HCT116 (cell line): ENCODE measurements at regions not wholly inside any gene's neighbourhood (a gene's known extent, or its start where the extent isn't known, plus 50 kb on each side); places are given as distances from the start of the nearest gene placed in this dataset.

Experiments
- ATAC-seq: fragments of 200-7000 bp; cut with Tn5 transposase; 2 replicates; pipeline ENCODE4 v1.9.1; 2020; ENCODE audit warnings: mild to moderate bottlenecking, moderate library complexity
- BruUV-seq: library from RNA; stranded (reverse); fragments of 400-500 nt; replicated peaks from 2 replicates; lab custom pipeline; 2021; lab: Mats Ljungman, UMichigan
- CTCF ChIA-PET: fragments of 300-600 bp; sonication (Branson Sonifier 250); formaldehyde crosslinking; loops from one replicate; lab custom pipeline; 2021; ENCODE audit warnings: antibody characterized with exemption; lab: Charles Lee
- POLR2A ChIA-PET: fragments of 300-600, 350-600 bp; sonication (Branson Sonifier 250); formaldehyde crosslinking; loops from one replicate; lab custom pipeline; 2021; ENCODE audit warnings: antibody characterized with exemption; lab: Charles Lee
- RAD21 ChIA-PET, 2 experiments: fragments of 300-600 bp; sonication (Branson Sonifier 250); formaldehyde crosslinking; loops; one replicate each; lab custom pipeline; 2023; ENCODE audit warnings: low total read pairs in 2 of 2; ENCODE audit not compliant: uncharacterized antibody in 2 of 2, unreplicated experiment in 2 of 2, low non-redundant PET in 1 of 2; lab: Charles Lee
- DNase-seq: peaks from one replicate; pipeline ENCODE4 v3.0.0-alpha.2; 2010; ENCODE audit warnings: low read depth, low spot score
- H2AFZ ChIP-seq: fragments of 200-600 bp; shearing (Covaris generic), sonication (generic); 2 replicates; pipeline ENCODE4 v1.6.1; 2017; ENCODE audit warnings: low read depth, mixed run types, mixed read lengths, antibody characterized with exemption, low read length; ENCODE audit not compliant: poor library complexity, severe bottlenecking
- H3K27ac ChIP-seq: 2 replicates; pipeline ENCODE4 v1.5.1; 2012; ENCODE audit warnings: low read depth, low read length
- H3K27me3 ChIP-seq: fragments of 200-600 bp; sonication (generic); 2 replicates; pipeline ENCODE4 v1.6.1; 2016; ENCODE audit warnings: mixed run types, low read length, mixed read lengths; ENCODE audit not compliant: insufficient read depth
- H3K36me3 ChIP-seq, 2 experiments: fragments of 200-500 bp in 1 of 2; fragments of 200-600 bp in 1 of 2; sonication (Bioruptor generic) in 1 of 2; sonication (generic) in 1 of 2; 2 replicates each; pipeline versions ENCODE4 v1.5.1 to v1.6.1; 2014 to 2016; ENCODE audit warnings: low read length in 2 of 2, inconsistent platforms in 1 of 2, mixed read lengths in 1 of 2, mixed run types in 1 of 2; ENCODE audit not compliant: insufficient read depth in 2 of 2, control insufficient read depth in 1 of 2
- H3K4me1 ChIP-seq, 2 experiments: fragments of 200-600 bp in 1 of 2; sonication (generic) in 1 of 2; 2 replicates each; pipeline versions ENCODE4 v1.5.1 to v1.6.1; 2012 to 2017; ENCODE audit warnings: low read length in 2 of 2, inconsistent platforms in 1 of 2, mild to moderate bottlenecking in 1 of 2, mixed read lengths in 1 of 2, mixed run types in 1 of 2, moderate library complexity in 1 of 2; ENCODE audit not compliant: insufficient read depth in 2 of 2, control insufficient read depth in 1 of 2
- H3K4me2 ChIP-seq: fragments of 200-600 bp; sonication (generic); 2 replicates; pipeline ENCODE4 v1.6.1; 2017; ENCODE audit warnings: mixed run types, low read length, mixed read lengths
- H3K4me3 ChIP-seq, 2 experiments: fragments of 200-600 bp in 1 of 2; sonication (generic) in 1 of 2; replicated peaks in 1 of 2; 2 replicates each; pipeline ENCODE4 v1.5.1; 2011 to 2016; ENCODE audit warnings: low read length in 2 of 2, control low read depth in 1 of 2, low read depth in 1 of 2, mild to moderate bottlenecking in 1 of 2, mixed read lengths in 1 of 2, mixed run types in 1 of 2
- H3K79me2 ChIP-seq: fragments of 200-600 bp; sonication (generic); 2 replicates; pipeline ENCODE4 v1.6.1; 2017; ENCODE audit warnings: mild to moderate bottlenecking, mixed run types, low read length, moderate library complexity, mixed read lengths; ENCODE audit not compliant: insufficient read depth
- H3K9ac ChIP-seq: fragments of 200-600 bp; sonication (generic); 2 replicates; pipeline ENCODE4 v1.6.1; 2016; ENCODE audit warnings: low read length, mixed read lengths
- H3K9me2 ChIP-seq: fragments of 200-600 bp; sonication (generic), shearing (Covaris generic); 2 replicates; pipeline ENCODE4 v1.6.1; 2017; ENCODE audit warnings: mixed run types, mild to moderate bottlenecking, moderate library complexity; ENCODE audit not compliant: insufficient read depth
- H3K9me3 ChIP-seq, 2 experiments: fragments of 200-500 bp in 1 of 2; fragments of 200-600 bp in 1 of 2; sonication (Bioruptor generic) in 1 of 2; sonication (generic) in 1 of 2; 2 replicates each; pipeline ENCODE4 v1.6.1; 2014 to 2017; ENCODE audit warnings: low read length in 2 of 2, mixed read lengths in 2 of 2, inconsistent platforms in 1 of 2, low read depth in 1 of 2, mild to moderate bottlenecking in 1 of 2, mixed run types in 1 of 2, moderate library complexity in 1 of 2; ENCODE audit not compliant: control insufficient read depth in 1 of 2, insufficient read depth in 1 of 2
- H4K20me1 ChIP-seq: fragments of 200-600 bp; sonication (generic), shearing (Covaris generic); 2 replicates; pipeline ENCODE4 v1.6.1; 2017; ENCODE audit warnings: mixed run types, mild to moderate bottlenecking, moderate library complexity; ENCODE audit not compliant: insufficient read depth
- CBX3 ChIP-seq: IDR thresholded peaks from 2 replicates; pipeline ENCODE4 v1.6.1; 2012; ENCODE audit warnings: low read depth
- ELF1 ChIP-seq: IDR thresholded peaks from 2 replicates; pipeline ENCODE4 v1.6.1; 2012; ENCODE audit warnings: low read depth, borderline replicate concordance
- EZH2 ChIP-seq: fragments of 200-600 bp; sonication (generic); IDR thresholded peaks from 2 replicates; pipeline ENCODE4 v1.6.1; 2017; ENCODE audit warnings: antibody characterized with exemption, mixed run types
- EZH2phosphoT487 ChIP-seq: fragments of 200-600 bp; IDR thresholded peaks from 2 replicates; pipeline ENCODE4 v1.6.1; 2018; ENCODE audit warnings: antibody characterized with exemption, borderline replicate concordance
- JUND ChIP-seq: IDR thresholded peaks from 2 replicates; pipeline ENCODE4 v1.6.1; 2012
- POLR2A ChIP-seq: IDR thresholded peaks from 2 replicates; pipeline ENCODE4 v1.7.0; 2011; ENCODE audit warnings: borderline replicate concordance; ENCODE audit not compliant: insufficient read depth, insufficient read length; ENCODE audit errors: extremely low read depth
- RAD21 ChIP-seq: IDR thresholded peaks from 2 replicates; pipeline ENCODE4 v1.6.1; 2012; ENCODE audit warnings: low read depth, mild to moderate bottlenecking
- REST ChIP-seq: IDR thresholded peaks from 2 replicates; pipeline ENCODE4 v1.6.1; 2012; ENCODE audit warnings: low read depth
- TCF7L2 ChIP-seq: IDR thresholded peaks from 2 replicates; pipeline ENCODE4 v1.7.0; 2011; ENCODE audit warnings: borderline replicate concordance, inconsistent platforms; ENCODE audit not compliant: insufficient read depth, insufficient read length; ENCODE audit errors: extremely low read depth
- YY1 ChIP-seq: IDR thresholded peaks from 2 replicates; pipeline ENCODE4 v1.6.1; 2011; ENCODE audit warnings: low read length, low read depth, moderate library complexity, mild to moderate bottlenecking; ENCODE audit not compliant: insufficient replicate concordance; ENCODE audit errors: extremely low read depth
- ZFX ChIP-seq: fragments of 450-650 bp; IDR thresholded peaks from 2 replicates; pipeline ENCODE4 v1.6.1; 2017
- ZNF274 ChIP-seq: fragments of 200-500 bp; sonication (Bioruptor generic); IDR thresholded peaks from 2 replicates; pipeline ENCODE4 v1.6.1; 2014; ENCODE audit warnings: mild to moderate bottlenecking, low read depth, low read length, inconsistent platforms
- intact Hi-C: fragments of 100-400 bp; cut with micrococcal nuclease; formaldehyde crosslinking; loops from 2 replicates; pipeline ENCODE4 v1.10.0; 2022
- TF ChIP-seq, protein P1 (sequence below): IDR thresholded peaks from 2 replicates; pipeline ENCODE4 v1.6.1; 2012
- TF ChIP-seq, protein P2 (sequence below): IDR thresholded peaks from 2 replicates; pipeline ENCODE4 v1.6.1; 2011; ENCODE audit warnings: mild to moderate bottlenecking, low read length, moderate library complexity; ENCODE audit not compliant: insufficient replicate concordance; ENCODE audit errors: extremely low read depth
- TF ChIP-seq, protein P3 (sequence below), 3 experiments: fragments of 200-600 bp in 1 of 3; sonication (generic) in 1 of 3; IDR thresholded peaks in 2 of 3; conservative IDR thresholded peaks in 1 of 3; 2 replicates each; pipeline ENCODE4 v1.5.1; 2012 to 2017; ENCODE audit warnings: low read depth in 2 of 3, low read length in 2 of 3, antibody characterized with exemption in 1 of 3, borderline replicate concordance in 1 of 3, control low read depth in 1 of 3, mild to moderate bottlenecking in 1 of 3, mixed read lengths in 1 of 3, mixed run types in 1 of 3, moderate library complexity in 1 of 3; ENCODE audit not compliant: insufficient read depth in 1 of 3
- TF ChIP-seq, protein P4 (sequence below): IDR thresholded peaks from 2 replicates; pipeline ENCODE4 v1.6.1; 2012

- TF ChIP-seq, protein P1, sequence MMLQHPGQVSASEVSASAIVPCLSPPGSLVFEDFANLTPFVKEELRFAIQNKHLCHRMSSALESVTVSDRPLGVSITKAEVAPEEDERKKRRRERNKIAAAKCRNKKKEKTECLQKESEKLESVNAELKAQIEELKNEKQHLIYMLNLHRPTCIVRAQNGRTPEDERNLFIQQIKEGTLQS = no peak
- TF ChIP-seq POLR2A = no peak
- TF ChIP-seq, protein P2, sequence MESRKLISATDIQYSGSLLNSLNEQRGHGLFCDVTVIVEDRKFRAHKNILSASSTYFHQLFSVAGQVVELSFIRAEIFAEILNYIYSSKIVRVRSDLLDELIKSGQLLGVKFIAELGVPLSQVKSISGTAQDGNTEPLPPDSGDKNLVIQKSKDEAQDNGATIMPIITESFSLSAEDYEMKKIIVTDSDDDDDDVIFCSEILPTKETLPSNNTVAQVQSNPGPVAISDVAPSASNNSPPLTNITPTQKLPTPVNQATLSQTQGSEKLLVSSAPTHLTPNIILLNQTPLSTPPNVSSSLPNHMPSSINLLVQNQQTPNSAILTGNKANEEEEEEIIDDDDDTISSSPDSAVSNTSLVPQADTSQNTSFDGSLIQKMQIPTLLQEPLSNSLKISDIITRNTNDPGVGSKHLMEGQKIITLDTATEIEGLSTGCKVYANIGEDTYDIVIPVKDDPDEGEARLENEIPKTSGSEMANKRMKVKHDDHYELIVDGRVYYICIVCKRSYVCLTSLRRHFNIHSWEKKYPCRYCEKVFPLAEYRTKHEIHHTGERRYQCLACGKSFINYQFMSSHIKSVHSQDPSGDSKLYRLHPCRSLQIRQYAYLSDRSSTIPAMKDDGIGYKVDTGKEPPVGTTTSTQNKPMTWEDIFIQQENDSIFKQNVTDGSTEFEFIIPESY = no peak
- TF ChIP-seq, all 23 proteins: peak for 0
Measured at GRCh38 chr5:148927307-148927946, 101.0 kb downstream of the ADRB2 start (continued).

DNA sequence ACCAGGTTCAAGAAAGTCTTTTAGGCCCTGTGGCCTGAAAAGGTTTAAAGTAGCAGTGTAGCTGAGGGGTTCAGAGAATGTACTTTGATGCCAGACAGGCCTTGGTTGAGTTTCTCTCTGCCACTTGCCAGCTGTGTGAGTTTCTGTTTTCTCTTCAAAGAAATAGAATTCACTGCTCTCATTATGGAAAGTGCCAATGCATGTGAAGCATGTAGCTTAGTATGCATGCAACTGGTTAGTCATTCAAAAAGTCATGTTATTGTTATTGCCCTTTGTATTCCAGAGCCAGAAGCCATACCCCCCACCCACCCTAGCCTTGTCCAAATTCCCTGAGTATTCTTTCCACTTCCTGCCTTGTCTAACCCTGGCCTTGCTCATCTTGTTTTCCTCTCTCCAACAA lies 101.7 kb downstream of the ADRB2 start:
- CTCF ChIA-PET = interaction anchor here (1.7 kb wide), 1 partner anchor 30 kb away, joined by 4 read pairs; no protein-coding TSS in a partner anchor
- Histone ChIP-seq H3K4me1 (peaks cover 2 to 6% of the 10 kb centered on the region in 2 experiments; a peak in 2 of 4 replicates), H3K9me2 (no peaks in the 10 kb centered on the region), H2AFZ (no peak overlapping the region), H3K9me3 (no peaks in the 10 kb centered on the region), H4K20me1 (no peaks in the 10 kb centered on the region), H3K9ac (no peak overlapping the region), H3K79me2 (no peaks in the 10 kb centered on the region), H3K4me2 (no peak overlapping the region), H3K27ac (no peak overlapping the region), H3K4me3 (no peak overlapping the region), H3K27me3 (no peaks in the 10 kb centered on the region), H3K36me3 (no peaks in the 10 kb centered on the region)
- intact Hi-C loops = no loop called here
- POLR2A ChIA-PET = no interaction called here
- no peak for DNase-seq
- no TSS peak for BruUV-seq
- no peak for ATAC-seq
- RAD21 ChIA-PET = no interaction called here
- TF ChIP-seq EZH2 (no peak), ZNF274 (no peak), ELF1 (no peak), RAD21 (no peak), CBX3 (no peak), REST (no peak), EZH2phosphoT487 (no peak), YY1 (no peak), JUND (no peak), ZFX (no peak), TCF7L2 (no peak)
- TF ChIP-seq, protein P3, sequence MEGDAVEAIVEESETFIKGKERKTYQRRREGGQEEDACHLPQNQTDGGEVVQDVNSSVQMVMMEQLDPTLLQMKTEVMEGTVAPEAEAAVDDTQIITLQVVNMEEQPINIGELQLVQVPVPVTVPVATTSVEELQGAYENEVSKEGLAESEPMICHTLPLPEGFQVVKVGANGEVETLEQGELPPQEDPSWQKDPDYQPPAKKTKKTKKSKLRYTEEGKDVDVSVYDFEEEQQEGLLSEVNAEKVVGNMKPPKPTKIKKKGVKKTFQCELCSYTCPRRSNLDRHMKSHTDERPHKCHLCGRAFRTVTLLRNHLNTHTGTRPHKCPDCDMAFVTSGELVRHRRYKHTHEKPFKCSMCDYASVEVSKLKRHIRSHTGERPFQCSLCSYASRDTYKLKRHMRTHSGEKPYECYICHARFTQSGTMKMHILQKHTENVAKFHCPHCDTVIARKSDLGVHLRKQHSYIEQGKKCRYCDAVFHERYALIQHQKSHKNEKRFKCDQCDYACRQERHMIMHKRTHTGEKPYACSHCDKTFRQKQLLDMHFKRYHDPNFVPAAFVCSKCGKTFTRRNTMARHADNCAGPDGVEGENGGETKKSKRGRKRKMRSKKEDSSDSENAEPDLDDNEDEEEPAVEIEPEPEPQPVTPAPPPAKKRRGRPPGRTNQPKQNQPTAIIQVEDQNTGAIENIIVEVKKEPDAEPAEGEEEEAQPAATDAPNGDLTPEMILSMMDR (IDR thresholded peaks at IDR 0.05 in 2 of 3, conservative IDR thresholded peaks at IDR 0.05 in 1 of 3; ENCODE audit: borderline replicate concordance in 1 of 3, insufficient read depth in 1 of 3, low read depth in 2 of 3, low read length in 2 of 3) = no peak
- TF ChIP-seq, protein P4, sequence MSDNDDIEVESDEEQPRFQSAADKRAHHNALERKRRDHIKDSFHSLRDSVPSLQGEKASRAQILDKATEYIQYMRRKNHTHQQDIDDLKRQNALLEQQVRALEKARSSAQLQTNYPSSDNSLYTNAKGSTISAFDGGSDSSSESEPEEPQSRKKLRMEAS = no peak
